ENCODE measurements at regions not wholly inside any gene's neighbourhood (a gene's known extent, or its start where the extent isn't known, plus 50 kb on each side); places are given as distances from the start of the nearest gene placed in this dataset.

DNA sequence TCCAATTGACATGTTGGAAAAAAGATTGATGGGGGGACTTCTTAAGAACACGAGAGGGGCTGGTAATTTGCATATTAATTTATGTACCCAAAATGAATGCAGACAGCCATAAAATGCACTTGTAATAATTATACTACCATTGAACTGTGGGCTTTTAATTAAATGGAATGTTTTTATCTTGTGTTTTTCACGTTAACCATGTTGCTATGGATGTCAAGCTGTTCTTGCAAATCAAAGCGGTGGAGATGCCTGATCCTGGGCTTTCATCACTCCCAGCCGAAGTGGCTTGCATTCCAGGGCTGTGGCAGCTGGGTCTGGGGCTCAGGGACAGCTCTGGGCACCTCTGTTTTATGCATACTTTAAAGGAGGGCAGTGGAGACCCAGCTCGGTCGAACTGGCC is 179.4 kb upstream of the TMTC4 start:
- DNase-seq (ENCODE audit: low spot score), result no peak

DNA sequence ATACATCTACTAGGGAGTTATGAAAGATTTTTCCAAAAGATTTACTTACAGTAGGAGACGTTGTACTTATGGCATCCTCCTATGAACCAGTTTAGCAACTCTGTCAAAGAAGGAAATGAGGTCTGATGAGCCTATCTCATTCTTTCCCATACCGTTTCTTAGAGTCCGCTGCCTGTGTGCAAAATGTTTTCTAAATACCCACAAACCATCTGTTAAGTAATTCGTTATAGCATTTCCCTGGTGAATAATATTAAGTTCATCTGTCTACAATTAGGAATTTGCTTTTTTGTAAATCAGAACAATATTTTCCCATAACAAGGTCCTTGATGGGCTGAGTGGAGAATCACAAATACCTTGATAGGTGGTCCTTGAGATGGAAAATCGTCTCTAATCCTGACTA is 178.8 kb upstream of the TMTC4 start:
- no peak for DNase-seq (ENCODE audit: low spot score)

GRCh38 chr13:100852146-100852545 is 177.6 kb upstream of the TMTC4 start:
- DNase-seq (ENCODE audit: low spot score), result no peak

- DNase-seq (ENCODE audit: low spot score), result no peak
These were observed 173.7 kb upstream of the TMTC4 start for GRCh38 chr13:100848304-100848703.

DNA sequence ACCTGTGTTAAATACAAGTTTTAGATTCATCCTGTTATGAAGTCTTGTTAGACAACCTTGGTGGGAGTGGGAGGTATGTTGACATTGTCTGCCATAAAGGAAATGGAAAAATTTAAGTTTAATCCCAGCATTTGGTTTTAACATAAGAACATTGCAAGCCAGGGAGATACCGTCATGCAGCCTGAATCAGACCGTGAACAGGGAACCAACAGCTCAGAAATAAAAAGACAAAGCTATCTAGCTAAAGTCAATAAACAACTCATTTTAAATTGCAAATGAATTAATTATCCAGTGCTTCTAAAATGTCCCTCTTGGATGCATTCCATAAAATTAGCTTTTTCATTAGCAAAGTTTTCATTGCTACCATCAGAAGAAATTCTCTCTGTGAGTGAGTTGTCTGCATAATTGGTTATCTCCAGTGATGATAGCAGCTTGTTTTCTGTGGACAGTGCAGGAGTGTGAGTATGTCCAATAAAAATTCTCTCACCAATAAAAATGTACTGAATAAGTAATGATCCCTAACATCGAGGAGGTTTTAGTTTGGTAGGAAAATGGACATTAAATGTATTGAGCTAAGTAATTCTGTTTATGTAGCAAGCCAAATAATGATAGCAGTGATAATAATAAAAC is 170.6 kb upstream of the TMTC4 start:
- DNase-seq (ENCODE audit: low spot score), result no peak

DNA sequence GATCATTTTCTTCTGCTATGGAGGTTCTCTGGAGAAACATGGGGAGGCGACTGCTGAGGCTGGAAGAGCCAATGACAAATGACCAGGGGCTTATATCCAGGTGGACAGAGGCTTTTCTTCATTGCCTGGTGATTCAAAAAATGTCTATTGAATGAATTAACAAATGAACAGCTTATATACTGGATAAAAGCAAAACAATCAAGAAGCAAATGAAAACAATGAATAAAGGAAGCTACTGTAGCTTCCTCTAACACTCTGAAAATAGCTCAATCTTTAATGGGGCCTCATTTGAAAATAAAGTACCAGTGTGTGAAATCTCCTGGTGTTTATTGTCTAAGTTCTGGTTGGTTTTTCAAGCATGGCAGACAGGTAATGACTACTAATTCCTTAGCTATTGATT is 167.5 kb upstream of the TMTC4 start:
- DNase-seq (ENCODE audit: low spot score), result no peak

GRCh38 chr13:100838387-100838786 is 163.8 kb upstream of the TMTC4 start:
- DNase-seq (ENCODE audit: low spot score), result no peak

DNA sequence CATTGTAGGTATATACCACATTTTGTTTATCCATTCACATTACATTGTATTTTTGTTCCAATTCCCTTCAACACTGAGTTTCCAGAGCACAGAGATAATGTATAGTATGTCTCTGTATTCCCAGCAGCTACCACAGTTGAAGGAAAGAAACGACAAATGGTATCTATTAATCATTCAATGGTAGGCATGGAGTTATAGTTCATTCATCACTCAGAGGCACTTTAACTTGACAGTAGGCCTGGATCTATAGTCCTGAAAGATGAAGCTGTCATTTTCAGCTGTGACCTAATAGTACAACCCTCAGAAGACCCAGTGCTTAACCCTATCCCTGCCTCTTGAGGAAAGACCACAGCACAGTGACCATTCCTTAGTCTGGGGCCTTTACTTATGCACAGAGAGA is 163.0 kb upstream of the TMTC4 start:
- no peak for DNase-seq (ENCODE audit: low spot score)

DNA sequence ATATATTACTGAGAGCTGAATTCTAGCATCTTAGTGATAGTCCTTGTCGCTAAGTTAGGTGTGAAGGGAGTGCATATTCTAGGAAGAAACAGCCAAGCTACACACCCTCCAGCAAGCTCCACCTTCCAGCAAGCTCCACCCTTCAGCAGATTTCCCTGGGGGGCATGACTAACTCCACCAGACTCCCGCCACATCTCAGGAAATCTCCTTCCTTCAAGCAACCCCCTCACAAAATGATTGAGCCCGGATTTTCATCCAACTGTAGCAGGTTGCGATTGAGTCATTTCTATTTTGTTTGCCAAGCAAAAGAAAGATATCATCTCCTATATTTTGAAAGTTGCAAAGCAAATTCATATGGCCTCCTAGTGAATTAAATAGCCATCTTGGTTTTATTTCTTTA is 162.1 kb upstream of the TMTC4 start:
- peak; percentile 34 for DNase-seq (ENCODE audit: low spot score)

GRCh38 chr13:100835695-100836094 is 161.1 kb upstream of the TMTC4 start:
- DNase-seq (ENCODE audit: low spot score), result peak; percentile 82

GRCh38 chr13:100833427-100833826 is 158.8 kb upstream of the TMTC4 start:
- DNase-seq (ENCODE audit: low spot score), result peak; percentile 50

DNA sequence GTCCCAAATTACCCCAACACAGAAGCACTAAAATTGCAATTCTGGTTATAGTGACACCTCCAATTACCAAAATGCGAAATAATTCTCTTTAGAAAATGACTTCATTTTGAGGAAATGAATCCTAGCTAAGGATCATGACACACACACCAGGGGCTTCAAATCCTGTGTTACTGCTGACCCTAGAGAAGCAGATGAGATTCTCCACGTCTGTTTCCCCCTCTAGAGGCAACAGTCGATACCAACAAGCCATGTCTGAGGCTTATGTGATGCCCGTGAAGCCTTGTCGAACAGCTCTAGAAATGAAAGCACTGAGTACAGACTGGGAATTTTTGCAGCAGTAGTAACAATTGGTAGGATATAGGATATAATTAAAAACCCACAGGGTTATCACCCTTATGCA is 153.6 kb upstream of the TMTC4 start:
- DNase-seq (ENCODE audit: low spot score), result no peak

DNA sequence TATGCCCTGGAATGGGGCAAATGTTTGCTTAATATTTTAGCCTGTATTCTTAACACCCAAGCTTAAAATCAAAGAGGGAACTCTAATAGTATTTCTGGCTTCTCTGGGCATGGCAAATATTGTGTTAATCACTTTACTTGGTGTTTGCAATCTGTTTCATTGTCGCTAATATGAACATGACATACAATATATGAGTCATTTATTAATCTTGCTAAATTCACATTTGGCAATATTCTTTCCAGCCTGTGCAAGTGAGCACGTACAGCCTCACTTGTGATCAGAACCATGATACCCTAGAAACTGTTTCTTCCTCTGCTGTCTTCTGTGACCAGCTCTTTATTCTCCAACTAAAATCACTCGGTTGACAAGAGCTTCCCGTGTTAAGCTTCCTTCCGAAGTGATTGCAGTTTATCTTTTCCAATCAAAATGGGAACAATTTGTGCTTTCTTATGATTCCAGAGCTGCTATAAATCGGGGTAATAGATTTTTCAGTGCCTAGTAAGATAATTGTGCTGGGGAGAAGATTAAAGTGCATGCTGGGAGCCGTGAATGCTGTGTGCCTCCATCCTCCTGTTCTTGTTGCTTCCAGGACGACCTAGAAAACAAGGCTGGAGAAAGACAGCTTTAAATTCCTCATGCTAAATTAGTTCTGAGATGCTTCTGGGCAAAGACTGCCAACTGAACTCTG is 153.0 kb upstream of the TMTC4 start:
- no peak for DNase-seq (ENCODE audit: low spot score)

DNA sequence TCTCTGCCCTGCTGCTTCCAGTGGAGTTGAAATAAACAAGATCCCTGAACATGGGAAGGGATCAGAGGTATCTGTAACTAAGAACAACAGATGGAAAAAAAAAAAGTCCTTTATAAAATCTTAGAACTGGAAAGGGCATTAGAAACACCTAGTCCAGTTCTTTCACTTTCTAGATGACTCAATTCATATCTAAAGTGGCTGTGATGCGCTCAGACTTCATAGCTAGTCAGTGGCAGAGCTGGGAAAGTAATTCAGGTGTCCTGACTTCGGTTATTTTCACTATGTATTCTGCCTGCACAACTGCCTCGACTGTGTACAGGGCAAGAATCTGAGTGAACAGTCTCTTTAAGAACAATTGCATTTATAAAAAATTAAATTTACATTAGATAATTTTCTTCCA is 151.8 kb upstream of the TMTC4 start:
- no peak for DNase-seq (ENCODE audit: low spot score)

DNA sequence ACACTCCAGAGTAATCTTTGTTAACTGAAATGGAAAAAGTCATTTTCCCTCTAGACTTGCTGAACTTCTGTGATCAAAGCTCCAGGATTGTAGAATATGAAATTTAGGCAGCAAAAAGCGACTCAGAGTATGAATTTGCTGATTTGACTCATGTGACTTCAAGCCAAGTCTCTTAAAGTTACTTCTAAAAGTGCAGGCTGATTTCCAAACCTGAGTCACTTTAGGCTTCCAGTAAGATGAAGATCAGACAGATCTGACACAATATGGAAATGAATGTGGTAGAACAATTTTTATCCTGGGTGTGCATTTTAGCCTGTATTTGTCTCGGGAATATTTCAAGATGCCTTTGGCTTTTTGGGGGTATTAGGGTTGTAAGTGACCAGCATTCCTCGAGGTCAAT is 151.0 kb upstream of the TMTC4 start:
- DNase-seq (ENCODE audit: low spot score), result no peak

DNA sequence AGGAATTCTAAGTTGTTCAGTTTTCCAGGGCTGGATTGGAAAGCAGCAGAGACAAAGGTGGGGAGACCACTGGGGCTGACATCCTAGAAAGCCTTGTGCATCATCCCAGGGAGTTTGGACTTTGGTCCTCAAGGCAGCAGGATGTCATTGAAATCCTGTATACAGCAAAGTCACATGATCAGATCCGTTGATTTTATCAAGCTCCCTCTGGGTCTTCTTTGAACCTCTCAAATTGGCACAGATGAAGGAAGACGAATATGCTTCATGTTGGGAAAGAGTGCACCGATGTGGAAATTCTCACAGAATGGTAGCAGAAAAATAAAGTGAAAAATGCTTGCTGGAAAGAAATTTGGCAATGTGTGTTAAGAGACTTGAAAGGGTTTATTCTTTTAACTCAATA is 149.8 kb upstream of the TMTC4 start:
- no peak for DNase-seq (ENCODE audit: low spot score)

DNA sequence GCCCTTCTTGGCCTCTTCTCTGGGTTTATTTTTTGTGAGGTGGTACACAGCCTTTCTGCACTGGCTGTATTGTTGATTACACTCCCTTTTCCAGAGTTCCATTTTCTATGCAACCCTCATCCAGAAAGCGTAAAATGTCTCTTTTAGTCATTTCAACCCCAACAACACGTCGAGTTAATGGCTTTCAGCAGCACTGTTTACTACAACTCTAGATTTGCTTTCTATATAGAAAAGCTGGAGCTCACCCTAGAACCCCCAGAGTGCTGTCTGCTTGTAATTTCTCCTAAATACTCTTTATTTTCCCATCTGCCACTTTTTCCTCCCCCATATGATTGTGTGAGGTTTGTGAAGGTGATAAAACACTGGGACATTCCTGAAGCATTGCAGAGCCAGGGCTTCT is 148.9 kb upstream of the TMTC4 start:
- DNase-seq (ENCODE audit: low spot score), result no peak

GRCh38 chr13:100822871-100823443 is 148.4 kb upstream of the TMTC4 start:
- DNase-seq (ENCODE audit: low spot score), result no peak

- DNase-seq (ENCODE audit: low spot score), result peak; percentile 31
These were observed 144.1 kb upstream of the TMTC4 start for GRCh38 chr13:100818711-100819110.

DNA sequence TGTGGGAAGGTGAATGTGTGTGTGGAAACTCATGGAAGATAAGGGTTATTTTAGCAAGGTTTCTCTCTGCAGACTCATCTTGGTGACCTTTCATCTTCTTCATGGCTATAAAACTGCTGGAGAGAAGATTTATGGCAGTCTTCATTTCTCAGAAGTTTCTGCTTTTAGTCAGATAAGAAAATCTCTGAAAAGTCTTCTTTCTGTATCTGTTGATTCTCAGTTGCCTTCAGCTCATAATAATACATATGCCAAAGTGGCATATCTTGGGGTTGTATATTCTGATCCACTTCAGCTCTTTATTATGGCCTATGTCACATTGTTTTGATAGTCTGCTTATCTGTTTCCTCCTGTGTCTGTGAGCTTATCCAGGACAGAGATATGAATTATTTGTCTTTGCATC is 143.3 kb upstream of the TMTC4 start:
- no peak for DNase-seq (ENCODE audit: low spot score)

GRCh38 chr13:100815476-100816046 is 141.0 kb upstream of the TMTC4 start:
- no peak for DNase-seq (ENCODE audit: low spot score)

- no peak for DNase-seq (ENCODE audit: low spot score)
These were observed 138.5 kb upstream of the TMTC4 start for GRCh38 chr13:100812982-100813584.

GRCh38 chr13:100811928-100812327 is 137.3 kb upstream of the TMTC4 start:
- no peak for DNase-seq (ENCODE audit: low spot score)

Data from COLO829 (cell line).